ENCODE measurements at regions not wholly inside any gene's neighbourhood (a gene's known extent, or its start where the extent isn't known, plus 50 kb on each side); places are given as distances from the start of the nearest gene placed in this dataset.
A peak's percentile ranks its signal among the peaks of the same experiment; 100 is the strongest.
"Not testable (repeated sequence)": the region's sequence is repeated elsewhere in the genome, so short reads cannot be mapped to it uniquely, and the experiment has no call there.

GRCh38 chr5:54821445-54822323 is 163.7 kb downstream of the ESM1 start:
- DNase-seq (ENCODE audit: low spot score) = no peak

DNA sequence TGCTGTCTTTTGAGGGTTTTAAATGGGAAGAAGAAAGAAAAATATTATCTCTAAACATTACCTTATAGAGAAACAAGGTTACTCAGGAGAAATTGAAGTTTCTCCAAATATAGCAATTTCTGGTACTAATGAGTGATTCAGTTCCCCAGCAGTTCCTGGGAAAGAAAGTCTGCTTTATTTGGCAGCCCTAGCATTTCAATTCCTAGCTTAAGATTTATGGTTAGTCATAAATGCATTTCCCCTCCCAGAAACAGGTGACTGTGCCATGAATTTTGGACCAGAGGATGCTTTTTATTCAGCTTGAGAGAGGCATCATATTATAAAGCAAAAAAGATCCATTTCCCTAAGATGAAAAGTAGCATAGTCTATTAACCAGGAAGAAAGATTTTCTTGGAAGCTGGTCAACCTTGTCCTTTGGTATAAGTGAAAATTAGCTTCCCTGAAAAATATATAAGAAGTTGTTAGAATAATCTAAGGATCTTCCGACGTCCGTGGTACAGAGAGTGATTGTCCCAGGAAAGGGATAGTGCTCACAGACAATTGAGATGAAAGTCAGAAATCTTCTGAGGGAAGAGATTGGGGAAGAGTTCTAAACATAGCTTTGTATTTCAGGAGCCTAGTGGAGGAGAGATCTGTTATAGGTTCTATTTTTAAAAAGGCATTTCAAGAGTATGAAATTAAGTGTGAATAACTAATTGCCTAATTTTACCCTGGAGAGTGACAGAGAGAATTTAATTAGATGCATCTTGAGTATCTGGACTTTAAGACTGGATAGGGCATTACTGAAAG is 164.9 kb downstream of the ESM1 start:
- no peak for DNase-seq (ENCODE audit: low spot score)

DNA sequence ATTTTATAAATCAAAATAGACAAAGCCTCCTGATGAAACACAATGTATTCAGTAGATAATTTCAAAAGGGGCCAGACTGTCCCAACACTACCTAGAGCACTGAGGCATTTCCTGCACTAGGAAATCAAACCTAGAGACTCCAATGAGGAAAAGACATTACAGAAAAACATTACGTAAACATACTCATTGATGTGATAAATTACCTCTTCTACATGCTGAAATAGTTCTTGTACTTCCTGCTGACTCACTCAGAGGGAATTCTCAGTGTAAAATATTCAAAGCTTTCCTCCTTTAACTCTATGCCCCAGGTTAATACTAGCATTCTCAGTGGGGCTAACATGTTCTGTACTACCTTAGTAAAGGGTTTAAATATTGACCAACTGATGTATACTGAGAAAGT is 178.0 kb downstream of the ESM1 start:
- DNase-seq (ENCODE audit: low spot score) = peak; percentile 48

DNA sequence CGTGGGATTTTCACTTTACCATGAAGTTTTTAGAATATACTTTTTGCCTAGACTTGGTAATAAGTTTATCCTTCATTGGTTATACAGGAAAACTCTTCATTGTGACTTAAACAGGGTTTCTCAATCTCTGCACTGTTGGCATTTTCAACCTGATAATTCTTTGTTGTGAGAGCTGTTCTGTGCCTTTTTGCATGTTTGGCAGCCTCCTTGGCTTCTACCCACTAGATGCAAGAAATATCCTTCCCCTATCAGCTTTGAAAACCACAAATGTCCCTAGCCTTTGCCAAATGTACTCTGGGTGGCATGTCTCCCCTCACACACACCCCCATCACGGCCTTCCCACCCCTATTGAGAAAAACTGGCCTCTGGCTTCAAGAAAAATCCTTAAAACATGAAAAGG is 180.9 kb downstream of the ESM1 start:
- no peak for DNase-seq (ENCODE audit: low spot score)

DNA sequence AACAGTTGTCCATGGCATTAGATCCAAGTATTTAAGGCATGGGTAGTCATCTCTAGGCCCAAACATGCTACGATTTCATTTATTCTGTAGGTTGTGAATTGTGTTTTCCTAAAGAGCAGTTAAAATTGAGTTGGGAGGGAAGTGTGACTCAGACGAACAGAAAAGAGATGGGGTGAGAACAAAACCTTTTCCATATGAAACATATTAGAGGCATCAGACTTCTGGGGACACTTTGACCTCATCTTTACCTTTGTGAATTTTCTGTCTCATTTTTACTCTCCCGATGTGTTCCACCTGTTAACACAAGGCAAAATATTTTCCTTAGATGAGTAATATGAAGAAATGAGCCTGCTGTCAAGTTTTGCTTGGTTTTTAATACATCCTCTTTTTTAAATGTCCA is 181.3 kb downstream of the ESM1 start:
- no peak for DNase-seq (ENCODE audit: low spot score)

GRCh38 chr5:54803471-54804011 is 181.9 kb downstream of the ESM1 start:
- DNase-seq (ENCODE audit: low spot score) = no peak

GRCh38 chr5:54799645-54800044 is 185.7 kb downstream of the ESM1 start:
- no peak for DNase-seq (ENCODE audit: low spot score)

- DNase-seq (ENCODE audit: low spot score) = no peak
Measured at GRCh38 chr5:54795777-54796176, 189.6 kb downstream of the ESM1 start.

- no peak for DNase-seq (ENCODE audit: low spot score)
Measured at GRCh38 chr5:54795284-54795683, 190.1 kb downstream of the ESM1 start.

GRCh38 chr5:54794135-54794975 is 191.0 kb downstream of the ESM1 start:
- no peak for DNase-seq (ENCODE audit: low spot score)

DNA sequence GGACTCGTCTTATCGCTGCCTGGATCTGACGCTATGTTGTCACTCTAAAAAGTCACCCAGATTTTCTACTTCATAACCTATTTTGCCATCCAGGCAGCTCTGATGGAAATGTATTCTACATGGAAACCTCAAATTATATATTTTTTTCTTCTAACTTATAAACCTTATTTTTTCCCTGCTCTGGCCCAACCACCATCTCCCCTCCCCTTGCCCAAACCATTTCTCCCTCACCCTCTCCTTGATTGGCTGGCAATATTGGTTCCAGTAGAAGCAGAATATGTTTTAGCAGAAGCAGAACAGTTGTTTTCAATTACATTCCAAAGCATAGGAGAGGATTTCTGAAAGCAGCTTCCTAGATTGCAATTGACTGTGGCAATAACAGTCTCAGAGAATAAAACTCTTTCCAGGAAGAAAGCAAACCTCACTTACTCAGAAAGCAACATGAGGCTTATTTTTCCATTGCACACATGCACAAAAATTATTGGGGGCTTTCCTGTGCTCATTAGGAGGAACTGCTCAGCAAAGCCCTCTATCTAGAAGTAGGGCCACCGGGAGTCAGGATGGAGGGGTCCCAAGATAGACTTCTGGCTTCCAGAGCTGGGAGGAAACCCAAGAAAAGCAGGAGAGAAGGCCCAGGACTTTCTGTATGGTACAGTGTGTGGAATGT is 191.8 kb downstream of the ESM1 start:
- DNase-seq (ENCODE audit: low spot score) = no peak

GRCh38 chr5:54792611-54793404 is 192.6 kb downstream of the ESM1 start:
- no peak for DNase-seq (ENCODE audit: low spot score)

DNA sequence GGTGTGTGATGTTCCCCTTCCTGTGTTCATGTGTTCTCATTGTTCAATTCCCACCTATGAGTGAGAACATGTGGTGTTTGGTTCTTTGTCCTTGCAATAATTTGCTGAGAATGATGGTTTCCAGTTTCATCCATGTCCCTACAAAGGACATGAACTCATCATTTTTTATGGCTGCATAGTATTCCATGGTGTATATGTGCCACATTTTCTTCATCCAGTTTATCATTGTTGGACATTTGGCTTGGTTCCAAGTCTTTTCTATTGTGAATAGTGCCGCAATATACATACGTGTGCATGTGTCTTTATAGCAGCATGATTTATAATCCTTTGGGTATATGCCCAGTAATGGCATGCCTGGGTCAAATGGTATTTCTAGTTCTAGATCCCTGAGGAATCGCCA is 197.5 kb downstream of the ESM1 start:
- not testable (repeated sequence) for DNase-seq (ENCODE audit: low spot score)

GRCh38 chr5:54785729-54786591 is 199.4 kb downstream of the ESM1 start:
- no peak for DNase-seq (ENCODE audit: low spot score)

DNA sequence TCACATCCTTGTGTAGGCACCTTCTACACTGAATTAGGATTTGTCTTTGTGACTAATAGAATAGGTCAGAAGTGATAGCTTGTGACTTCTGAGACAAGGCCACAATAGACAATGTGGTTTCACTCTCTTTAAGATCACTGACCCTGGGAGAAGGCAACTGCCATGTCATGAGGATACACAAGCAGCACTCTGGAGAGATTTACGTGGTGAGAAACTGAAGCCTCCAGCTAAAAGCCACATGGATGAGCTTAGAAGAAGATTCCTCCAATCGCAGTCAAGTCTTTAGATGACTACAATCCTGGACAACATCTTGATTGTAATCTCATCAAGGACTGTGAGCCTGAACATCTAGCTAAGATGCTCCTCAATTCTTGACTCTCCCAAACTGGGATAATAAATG is 206.6 kb downstream of the ESM1 start:
- DNase-seq (ENCODE audit: low spot score) = no peak

- DNase-seq (ENCODE audit: low spot score) = no peak
Measured at GRCh38 chr5:54775645-54776044, 209.7 kb downstream of the ESM1 start.

DNA sequence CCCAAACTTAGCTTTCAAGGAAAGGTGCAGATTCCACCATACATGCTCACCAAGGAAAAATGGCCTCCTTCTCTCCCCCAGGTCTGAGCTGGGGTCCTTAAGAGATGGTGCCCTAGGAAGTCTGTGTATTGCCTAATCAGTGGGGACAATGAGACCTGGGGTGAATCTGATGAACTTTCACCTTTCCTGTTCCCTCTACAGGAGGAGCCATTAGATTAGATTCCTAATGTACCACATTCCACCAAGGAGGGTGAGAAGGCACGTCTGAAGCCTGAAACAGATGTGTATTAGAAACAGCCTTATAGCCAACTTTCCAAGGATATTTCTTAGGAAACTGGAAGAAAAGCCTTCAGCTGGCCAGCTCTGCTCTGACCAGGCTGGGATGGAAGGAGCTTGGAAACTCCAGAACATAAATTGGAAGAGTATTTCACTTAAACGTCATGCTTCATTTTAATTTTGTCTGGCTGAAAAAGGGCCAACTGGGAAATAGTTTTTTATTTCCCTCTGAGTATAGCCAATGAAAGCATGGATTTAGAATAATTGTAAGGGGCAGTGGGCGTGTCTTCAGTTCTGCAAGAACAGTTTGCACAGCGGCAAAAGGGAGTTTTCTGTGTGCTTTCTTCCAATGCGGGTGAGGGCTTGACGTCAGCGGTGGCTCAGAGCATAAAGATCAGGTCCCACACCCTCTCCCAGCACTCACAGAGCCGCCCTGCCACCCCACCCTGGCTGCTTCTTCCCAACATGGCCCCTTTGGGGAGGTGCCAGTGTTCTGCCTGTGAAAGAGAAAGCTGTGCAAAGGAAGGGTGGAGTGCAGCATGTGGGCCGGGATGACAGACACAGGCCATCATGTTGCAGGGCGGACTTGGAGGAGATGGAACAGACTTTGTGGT is 210.9 kb downstream of the ESM1 start:
- DNase-seq (ENCODE audit: low spot score) = peak; percentile 39

GRCh38 chr5:54772684-54773083 is 212.7 kb downstream of the ESM1 start:
- DNase-seq (ENCODE audit: low spot score) = no peak

- no peak for DNase-seq (ENCODE audit: low spot score)
Measured at GRCh38 chr5:54772231-54772630, 213.2 kb downstream of the ESM1 start.
